GM18861 (cell line): ENCODE measurements at regions not wholly inside any gene's neighbourhood (a gene's known extent, or its start where the extent isn't known, plus 50 kb on each side); places are given as distances from the start of the nearest gene placed in this dataset.

Source experiments
- ATAC-seq: cut with Tn5 transposase; IDR thresholded peaks from one replicate; pipeline ENCODE4 v1.9.1; 2021; ENCODE audit not compliant: unreplicated experiment

DNA sequence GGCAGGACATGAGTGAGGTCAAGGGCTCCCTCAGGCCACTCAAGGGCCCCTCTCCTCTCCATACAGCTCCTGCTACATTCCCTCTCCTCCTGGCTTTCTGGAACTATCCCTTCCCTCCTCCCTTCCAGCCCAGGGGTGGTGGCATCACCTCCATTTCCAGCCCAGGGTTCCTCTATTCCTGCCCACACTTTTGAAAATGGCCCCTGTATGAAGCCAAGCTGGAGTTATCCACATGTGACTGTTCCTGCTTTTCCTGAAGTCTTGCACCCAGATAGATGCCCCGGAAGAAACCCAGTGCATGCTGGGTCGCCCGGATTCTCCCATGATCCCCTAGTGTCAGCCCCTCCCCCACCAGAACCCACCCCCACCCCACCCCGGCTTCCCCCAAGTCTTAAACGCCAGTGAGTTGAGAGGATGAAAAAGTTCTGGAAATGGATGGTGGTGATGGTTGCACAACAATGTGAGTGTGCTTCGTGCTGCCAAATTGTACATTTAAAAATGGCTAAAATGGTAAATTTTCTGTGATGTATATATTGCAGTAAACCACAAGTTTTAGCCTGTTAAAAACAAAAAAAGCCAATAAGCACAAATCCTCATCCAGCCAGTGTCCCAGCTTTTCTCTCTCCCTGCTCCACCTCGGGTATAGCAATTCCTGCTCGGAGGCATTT lies 136.9 kb downstream of the SCARB1 start:
- ATAC-seq = no peak

DNA sequence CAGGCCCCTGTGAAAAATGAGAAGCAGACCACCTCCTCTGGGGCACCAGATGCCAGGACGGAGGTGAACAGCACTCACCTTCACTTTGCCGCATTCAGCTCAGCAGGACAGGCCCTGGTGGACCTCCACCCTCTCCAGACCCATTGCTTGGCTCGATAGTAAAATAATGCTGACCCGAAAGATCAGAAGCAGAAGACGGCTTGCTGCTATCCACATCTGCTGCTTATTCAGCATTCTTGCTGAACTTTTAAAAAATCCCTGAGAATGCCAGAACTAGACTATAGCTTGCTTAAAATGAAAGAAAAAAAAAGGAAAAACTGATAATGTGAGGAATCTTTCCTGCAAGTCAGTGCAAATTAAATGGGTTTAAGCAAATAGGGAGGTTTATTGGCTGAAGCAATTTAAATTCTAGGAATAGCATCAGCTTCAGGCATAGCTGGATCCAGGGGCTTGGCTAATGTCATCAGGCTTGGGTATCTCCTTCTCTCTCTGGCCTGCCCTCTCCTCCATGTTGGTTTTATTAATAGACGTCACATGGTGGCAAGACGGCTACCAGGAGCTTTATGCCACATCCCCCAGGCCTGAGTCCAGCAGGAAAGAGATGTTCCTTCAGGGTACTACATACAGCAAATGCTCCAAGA lies 137.9 kb downstream of the SCARB1 start:
- ATAC-seq = no peak

DNA sequence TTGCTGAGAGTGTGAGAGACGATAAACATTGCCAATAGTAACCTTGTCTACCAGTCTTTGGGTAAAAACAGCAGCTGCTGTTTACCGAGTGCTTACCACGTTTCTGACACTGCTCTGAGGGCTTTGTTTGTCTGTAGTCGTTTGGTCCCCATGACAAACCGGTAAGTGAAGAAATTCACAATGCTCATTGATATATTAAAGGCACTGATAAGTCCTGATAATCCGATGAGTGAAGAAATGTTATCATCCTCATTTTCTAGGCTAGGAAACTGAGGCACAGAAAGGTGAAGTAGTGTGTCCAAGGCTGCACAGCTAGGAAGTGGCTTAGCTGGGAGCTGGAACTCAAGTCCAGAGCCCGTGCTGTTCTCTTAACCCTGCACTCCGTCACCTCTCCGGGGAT lies 138.6 kb downstream of the SCARB1 start:
- no peak for ATAC-seq

DNA sequence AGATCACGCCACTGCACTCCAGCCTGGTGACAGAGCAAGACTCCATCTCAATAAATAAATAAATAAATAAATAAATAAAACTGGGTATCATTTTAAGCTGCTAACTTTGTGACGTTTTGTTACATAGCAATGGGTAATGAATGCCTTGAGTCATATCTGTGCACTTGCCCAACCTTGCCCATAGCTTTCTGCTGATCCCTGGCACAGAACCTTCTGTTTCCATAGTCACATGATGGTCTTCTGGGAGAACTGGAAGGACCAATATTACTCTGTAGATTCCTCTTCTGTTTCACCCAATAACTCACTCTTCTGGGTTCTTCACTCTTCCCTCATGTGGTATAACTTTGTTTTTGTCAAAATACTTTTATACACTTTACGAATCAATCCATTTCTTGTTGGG lies 140.8 kb downstream of the SCARB1 start:
- ATAC-seq = no peak

DNA sequence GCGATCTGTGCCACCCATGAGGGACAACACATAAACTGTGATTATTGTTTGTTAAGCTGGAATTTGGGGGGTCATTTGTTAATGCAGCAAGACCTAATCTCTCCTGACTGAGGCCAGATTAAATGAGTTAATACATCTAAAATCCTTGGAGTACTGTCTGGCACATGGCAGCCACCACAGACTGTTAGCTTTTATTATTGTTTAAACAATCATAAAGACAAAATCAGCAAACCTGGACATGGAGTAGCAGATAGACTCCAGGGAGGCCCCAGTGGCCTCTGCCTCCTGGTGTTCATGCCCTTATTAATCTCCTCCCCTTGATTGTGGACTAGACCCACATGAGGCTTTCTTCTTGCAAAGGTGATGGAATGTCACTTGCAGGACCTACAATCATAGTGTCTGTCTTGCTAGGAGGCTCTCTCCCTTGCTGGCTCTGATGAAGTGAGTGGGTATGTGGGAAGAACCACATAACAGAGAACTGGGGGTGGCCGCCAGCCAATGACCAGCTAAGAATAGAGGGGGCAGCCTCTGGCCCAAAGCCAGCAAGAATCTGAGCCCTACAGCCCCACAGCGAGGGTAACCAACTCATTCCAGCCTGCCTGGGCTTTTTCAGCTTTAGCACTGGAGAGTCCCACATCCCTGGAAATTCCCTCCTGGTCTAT lies 142.0 kb downstream of the SCARB1 start:
- ATAC-seq = no peak

DNA sequence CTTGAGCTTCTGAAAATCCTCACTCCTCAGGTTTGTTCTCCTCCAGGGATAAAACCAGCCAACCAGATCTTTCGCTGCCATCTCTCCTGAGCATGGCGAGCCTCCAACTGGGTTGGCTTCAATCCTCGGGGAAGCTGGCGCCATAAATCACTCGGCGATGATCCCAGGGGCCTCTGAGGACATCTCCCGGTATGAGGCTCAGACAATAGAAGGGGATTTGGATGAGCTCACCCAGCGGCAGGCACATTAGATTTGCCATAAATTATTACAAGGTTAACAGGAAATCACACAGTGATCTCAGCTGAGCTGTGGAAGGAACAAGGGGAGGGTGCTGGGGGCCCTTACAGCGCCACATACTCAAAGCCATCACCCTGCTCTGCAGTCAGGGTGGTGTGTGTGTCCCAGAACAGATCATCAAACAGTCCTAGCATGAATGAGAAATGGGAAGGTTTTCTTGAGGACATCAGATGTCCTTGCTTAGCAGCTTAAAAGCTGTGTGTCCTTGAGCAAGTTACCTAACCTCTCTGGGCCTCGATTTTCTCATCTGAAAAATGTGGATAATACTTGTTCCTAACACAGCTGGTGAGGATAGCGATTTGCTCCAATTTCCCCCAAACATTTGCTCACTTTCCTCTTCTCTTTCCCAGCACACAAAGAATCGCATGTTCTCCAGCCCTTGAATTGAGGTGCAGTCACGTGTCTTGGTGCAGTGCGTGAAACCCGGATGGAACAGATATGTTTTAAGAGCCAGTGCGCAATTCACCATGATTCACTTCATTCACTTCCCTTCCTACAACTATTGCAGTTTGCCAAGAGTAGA lies 142.8 kb downstream of the SCARB1 start:
- ATAC-seq = no peak

DNA sequence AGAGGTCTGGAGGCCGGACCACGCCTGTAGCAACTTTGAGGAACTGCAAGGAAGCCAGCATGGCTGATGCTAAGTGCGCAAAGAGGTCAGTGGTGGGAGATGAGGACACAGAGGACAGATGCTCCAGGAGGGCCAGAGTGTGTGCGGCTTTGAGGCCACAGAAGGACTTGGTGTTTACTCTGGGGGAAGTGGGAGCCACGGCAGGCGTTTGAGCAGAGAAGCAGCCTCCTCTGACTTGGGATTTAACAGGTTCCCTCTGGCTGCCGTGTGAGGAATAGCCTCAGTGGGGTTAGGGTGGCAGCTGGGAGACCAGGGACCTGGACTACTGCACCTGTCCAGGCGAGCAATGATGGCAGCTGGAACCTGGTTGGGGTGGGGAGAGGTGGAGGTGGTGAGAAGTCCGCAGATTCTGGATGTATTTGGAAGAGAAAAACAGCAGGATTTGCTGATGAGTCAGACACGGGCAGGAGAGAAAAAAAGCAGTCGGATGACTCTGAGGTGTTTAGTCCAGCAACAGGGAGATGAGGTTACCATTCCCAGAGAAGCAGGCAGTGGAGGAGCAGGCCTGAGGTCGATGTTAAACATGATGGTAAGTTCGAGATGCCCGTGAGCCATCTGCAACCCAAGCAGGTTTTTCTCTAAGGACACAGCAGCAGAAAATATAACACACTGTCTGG lies 143.5 kb downstream of the SCARB1 start:
- no peak for ATAC-seq

DNA sequence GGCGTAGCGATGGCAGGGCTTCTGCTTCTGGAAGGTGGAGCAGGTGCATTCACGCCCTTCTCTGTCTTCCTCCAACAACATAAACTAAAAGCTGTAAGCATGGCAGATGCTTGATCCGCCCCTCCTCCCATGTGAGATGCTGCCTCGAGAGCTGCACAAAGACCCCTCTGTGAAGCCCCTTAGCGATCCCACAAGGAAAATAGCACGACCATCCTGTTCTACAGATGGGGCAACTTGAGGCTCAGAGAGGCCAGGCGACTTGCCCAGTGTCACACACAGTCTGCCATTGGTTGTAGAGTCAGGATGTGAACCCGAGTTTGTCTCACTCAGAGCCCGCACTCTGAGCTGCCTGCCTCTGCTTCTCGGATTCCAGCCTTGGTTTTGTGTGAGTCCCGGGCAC lies 144.4 kb downstream of the SCARB1 start:
- no peak for ATAC-seq

DNA sequence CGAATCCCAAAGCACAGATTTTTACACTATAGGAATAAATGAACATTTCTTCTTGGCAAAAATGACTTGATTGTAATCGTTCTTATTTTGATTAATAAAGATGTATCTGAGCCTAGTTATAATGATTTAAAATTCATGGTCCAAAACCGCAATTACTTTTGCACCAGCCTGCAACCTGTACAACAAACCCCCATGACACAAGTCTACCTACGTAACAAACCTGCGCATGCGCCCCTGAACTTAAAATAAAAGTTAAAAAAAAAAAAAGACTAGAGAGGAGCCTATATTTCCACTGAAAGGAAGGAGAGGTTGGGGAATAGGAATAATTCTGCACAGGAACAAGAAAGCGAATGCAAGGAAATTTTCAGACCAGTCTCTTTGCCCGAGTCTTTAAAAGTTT lies 145.2 kb downstream of the SCARB1 start:
- no peak for ATAC-seq

DNA sequence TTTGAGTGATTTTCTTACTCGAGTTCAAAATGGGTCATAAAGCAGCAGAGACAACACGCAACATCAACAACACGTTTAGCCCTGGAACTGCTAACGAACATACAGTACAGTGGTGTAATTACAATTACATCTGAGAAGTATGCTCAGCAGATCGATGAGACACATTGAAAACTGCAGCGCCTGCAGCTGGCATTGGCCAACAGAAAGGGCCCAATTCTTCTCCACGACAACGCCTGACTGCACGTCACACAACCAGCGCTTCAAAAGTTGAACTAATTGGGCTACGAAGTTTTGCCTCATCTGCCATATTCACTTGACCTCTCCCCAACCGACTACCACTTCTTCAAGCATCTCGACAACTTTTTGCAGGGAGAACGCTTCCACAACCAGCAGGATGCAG lies 145.6 kb downstream of the SCARB1 start:
- no peak for ATAC-seq

DNA sequence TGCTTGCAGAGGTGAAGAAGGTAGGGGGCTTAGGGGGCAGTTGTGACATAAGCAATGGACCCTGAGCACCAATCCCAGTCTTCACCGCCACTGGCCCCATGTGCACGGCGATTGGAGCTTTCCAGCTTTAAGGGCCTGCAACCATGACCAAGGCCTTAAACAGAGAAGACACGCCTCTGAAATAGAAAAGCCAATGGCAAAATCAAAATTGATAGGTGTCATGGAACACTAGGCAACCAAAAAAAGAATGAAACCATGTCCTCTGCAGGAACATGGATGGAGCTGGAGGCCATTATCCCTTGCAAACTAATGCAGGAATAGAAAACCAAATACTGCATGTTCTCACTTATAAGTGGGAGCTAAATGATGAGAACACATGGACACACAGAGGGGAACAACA lies 146.3 kb downstream of the SCARB1 start:
- ATAC-seq = no peak

DNA sequence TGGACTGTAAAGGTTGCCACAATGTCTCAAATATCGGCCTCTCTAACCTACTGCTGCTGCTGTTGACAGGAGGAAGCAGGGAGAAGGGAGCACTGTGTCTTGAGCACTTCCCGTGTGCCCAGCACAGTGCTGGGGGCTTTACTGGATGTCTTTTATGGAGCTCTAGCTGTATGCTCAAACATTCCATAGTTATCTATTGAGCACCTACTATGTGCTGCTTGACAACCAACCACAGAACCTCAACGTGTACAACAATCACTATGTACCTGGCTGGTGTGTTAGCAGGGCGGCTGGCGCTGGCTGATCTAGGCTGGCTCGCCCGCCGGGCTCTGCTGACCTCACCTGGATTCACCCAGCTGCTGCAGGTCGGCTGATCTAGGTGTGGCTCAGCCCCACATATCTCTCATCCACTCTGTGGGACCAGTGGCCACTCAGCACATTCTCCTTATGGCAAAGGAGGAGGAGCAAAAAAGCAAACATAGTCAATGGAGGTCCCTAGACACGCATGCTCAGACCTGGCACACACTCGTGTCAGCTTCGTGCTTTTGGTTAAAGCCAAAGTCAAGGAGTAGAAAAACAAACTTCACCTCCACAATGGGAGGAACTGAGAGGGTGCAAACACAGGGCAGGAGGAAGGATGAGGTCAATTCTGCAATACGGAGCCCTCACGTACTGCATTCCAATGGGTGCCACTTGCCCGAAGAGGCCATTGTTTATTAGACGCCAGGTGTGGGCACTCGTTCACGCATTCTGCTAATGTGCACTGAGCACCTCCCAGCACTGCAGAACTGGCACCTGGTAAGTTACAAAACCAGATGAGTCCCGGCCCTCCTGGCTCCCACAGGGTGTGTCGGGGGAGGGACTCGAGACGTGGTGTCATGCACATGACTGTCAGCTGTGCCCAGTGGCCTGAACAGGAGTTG lies 147.2 kb downstream of the SCARB1 start:
- ATAC-seq = no peak

DNA sequence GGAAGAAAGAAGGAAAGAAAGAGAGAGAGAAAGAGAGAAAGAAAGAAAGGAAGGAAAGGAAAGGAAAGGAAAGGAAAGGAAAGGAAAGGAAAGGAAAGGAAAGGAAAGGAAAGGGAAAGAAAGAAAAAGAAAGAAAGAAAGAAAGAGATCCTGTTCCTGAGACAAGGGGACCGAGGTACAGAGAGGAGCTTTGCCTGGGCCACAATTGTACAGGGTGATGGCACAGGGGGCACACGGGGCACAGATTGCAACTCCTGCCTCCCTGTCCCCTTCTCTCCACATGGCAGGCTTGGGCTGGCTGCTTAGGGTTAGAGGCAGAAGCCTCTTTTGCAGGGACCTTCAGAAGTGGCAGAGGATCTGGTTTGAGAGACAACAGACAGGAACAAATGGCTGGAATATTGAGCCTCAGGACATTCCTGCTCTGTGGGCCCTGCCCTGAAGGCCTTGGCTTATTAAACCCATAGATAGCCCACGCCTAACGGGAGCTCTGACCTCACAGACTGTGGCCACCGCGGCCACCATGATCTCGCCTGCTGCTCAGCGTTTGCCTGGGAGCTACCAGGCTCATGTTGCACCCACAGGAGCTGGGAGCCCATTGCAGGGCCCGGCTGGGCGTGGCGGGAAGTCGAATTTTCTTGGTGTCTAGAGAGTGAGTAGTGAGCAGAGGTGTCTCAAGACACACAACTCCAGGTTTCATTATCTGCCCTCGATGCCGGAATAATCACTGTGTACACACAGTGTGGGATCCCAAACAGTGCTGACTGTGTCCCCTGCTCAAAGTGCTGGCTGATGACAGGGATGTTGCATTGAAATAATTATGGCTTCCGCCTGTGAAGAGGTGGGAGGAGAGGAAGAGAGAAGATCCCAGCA lies 147.9 kb upstream of the NCOR2 start:
- no peak for ATAC-seq

DNA sequence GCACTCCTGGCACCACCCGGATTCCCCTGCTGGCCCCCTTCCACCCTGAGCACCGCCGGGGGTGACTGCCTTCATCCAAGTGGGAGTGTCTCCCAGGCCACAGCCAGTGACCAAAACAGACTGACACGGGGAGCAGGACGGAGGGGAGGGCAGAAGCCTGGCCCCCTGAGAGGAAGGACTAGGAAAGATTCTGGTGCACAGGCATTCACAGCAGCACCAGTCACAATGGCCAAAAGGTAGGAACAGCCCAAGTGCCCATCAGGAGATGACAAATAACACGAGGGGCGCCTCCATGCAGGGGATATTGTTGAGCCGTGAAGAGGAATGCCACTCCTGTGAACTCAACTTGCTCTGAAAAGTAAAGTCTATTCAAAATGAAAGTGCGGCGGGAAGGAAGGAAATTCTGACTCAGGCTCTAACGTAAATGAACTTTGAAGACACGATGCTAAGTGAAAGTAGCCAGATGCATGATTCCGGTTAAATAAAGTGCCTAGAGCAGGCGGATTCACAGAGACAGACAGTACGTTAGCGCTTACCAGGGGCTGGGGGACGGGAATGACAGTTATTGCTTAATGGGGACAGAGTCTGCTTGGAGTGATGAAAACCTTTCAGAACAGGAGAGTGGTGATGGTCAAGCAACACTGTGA lies 146.1 kb upstream of the NCOR2 start:
- peak; percentile 85 for ATAC-seq

DNA sequence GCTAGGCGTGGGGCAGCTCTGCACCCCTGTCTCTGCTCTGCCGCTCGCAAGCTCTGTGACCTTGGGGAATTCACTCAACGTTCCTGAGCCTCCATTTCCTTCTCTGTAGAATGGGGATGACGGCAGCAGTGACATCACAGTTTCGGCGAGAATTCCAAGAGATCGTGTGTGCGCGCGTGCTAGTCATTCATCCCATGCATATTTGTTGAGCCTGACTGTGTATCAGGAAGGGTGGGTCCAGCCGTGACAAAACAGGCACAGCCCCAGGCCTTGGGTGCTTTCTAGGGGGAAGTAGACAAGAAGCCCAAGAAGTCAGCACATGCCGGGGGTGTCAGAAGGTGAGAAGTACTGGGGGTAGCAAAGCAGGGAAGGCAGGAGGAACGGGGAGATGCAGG lies 145.6 kb upstream of the NCOR2 start:
- ATAC-seq = peak; percentile 3

DNA sequence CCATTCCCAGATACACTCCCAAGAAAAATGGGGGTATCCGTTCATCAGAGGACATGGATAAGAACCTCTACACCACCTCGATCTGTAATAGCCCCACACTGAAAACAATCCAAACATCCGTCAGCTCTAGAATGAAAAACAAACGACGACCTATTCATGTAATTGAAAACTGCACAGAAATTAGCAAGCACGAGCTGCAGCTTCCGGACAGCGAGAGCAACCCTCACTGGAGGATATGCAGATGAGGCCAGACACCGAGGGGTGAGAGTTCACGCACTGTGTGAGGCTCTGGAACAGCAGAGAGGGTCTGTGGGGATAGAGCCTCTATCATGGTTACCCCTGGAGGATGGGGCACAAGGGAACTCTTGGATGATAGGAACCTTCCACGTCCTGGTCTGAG lies 143.9 kb upstream of the NCOR2 start:
- ATAC-seq = no peak

DNA sequence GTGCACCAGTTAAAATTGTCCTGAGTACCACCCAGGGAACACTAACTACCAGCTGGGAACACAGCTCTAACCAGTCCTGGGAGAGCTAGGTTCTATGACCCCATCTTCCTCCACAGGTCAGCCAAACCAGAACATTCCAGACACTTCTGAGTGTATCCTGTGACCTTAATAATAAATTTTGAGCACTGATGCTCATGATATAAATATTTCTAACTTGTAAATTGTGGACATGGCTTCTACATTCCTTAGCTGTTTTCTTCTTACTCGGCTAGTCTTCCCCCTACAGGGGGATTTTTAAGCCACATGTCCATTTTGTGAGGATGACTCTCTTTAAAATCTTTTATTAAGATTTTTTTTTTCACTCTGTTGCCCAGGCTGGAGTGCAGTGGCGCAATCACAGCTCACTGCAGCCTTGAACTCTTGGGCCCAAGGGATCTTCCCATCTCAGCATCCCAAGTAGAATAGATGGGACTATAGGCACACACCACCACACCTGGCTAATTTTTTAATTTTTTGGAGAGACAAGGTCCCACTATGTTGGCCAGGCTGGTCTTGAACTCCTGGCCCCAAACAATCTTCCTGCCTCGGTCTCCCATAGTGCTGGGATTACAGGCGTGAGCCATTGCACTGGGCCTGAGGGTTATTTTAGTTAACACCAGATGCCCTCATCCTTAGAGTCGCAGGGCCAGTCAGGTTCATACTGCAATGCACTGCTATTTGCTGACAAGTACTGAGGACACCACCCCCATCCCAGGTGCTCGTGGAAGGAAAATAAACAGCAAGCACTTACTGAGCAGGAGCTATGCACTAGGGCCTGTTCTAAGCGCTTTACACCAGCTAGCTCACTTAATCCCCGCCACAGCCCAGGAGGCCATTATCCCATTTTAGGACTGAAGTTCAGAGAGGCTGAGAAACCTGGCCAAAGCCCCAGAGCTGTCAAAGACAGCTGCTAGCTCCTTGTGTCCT lies 142.6 kb upstream of the NCOR2 start:
- no peak for ATAC-seq
